H9 (cell line): ENCODE measurements at regions not wholly inside any gene's neighbourhood (a gene's known extent, or its start where the extent isn't known, plus 50 kb on each side); places are given as distances from the start of the nearest gene placed in this dataset.

Experiments used
- DNase-seq: peaks from one replicate; pipeline ENCODE4 v3.0.0-alpha.2; 2017
- H2AFZ ChIP-seq: one replicate; pipeline ENCODE4 v1.6.1; 2013; ENCODE audit warnings: mild to moderate bottlenecking, low read length, control low read depth, moderate library complexity
- H2AK5ac ChIP-seq: 2 replicates; pipeline ENCODE4 v1.6.1; 2013; ENCODE audit warnings: low read length, control low read depth, mixed read lengths; ENCODE audit not compliant: insufficient read length
- H2BK120ac ChIP-seq: one replicate; pipeline ENCODE4 v1.6.1; 2013; ENCODE audit warnings: low read depth, mild to moderate bottlenecking, low read length, control low read depth, inconsistent platforms; ENCODE audit not compliant: poor library complexity, severe bottlenecking
- H2BK12ac ChIP-seq: 2 replicates; pipeline ENCODE4 v1.6.1; 2013; ENCODE audit warnings: low read length, control low read depth, mixed read lengths, low read depth; ENCODE audit not compliant: insufficient read length
- H2BK15ac ChIP-seq: 2 replicates; pipeline ENCODE4 v1.6.1; 2013; ENCODE audit warnings: low read depth, low read length, control low read depth
- H2BK20ac ChIP-seq: one replicate; pipeline ENCODE4 v1.6.1; 2013; ENCODE audit warnings: low read depth, mild to moderate bottlenecking, low read length, control low read depth, inconsistent platforms; ENCODE audit not compliant: poor library complexity, severe bottlenecking
- H2BK5ac ChIP-seq: 2 replicates; pipeline ENCODE4 v1.6.1; 2013; ENCODE audit warnings: low read length, control low read depth, mixed read lengths; ENCODE audit not compliant: insufficient read length
- H3K14ac ChIP-seq: 2 replicates; pipeline ENCODE4 v1.6.1; 2013; ENCODE audit warnings: low read length, control low read depth; ENCODE audit not compliant: insufficient read depth
- H3K18ac ChIP-seq: 2 replicates; pipeline ENCODE4 v1.6.1; 2013; ENCODE audit warnings: low read depth, mild to moderate bottlenecking, mixed read lengths, low read length, control low read depth; ENCODE audit not compliant: insufficient read length
- H3K23ac ChIP-seq: 2 replicates; pipeline ENCODE4 v1.6.1; 2013; ENCODE audit warnings: low read length, control low read depth, mixed read lengths, low read depth; ENCODE audit not compliant: insufficient read length
- H3K23me2 ChIP-seq: 2 replicates; pipeline ENCODE4 v1.6.1; 2013; ENCODE audit warnings: low read depth, mild to moderate bottlenecking, mixed read lengths, low read length, control low read depth; ENCODE audit not compliant: insufficient read length, poor library complexity, severe bottlenecking
- H3K27ac ChIP-seq: 2 replicates; pipeline ENCODE4 v1.5.1; 2013; ENCODE audit warnings: low read length, control low read depth, mixed read lengths, low read depth; ENCODE audit not compliant: insufficient read length
- H3K27me3 ChIP-seq: 2 replicates; pipeline ENCODE4 v1.6.1; 2013; ENCODE audit warnings: low read length, control low read depth, inconsistent platforms; ENCODE audit not compliant: insufficient read depth
- H3K4ac ChIP-seq: 2 replicates; pipeline ENCODE4 v1.6.1; 2013; ENCODE audit warnings: low read depth, mild to moderate bottlenecking, control low read depth, inconsistent platforms, low read length, moderate library complexity
- H3K4me1 ChIP-seq: 2 replicates; pipeline ENCODE4 v1.6.1; 2013; ENCODE audit warnings: low read length, control low read depth, inconsistent platforms; ENCODE audit not compliant: insufficient read depth
- H3K4me2 ChIP-seq: 2 replicates; pipeline ENCODE4 v1.6.1; 2013; ENCODE audit warnings: low read length, control low read depth, mixed read lengths; ENCODE audit not compliant: insufficient read length, insufficient read depth
- H3K56ac ChIP-seq: 2 replicates; pipeline ENCODE4 v1.6.1; 2013; ENCODE audit warnings: low read depth, mild to moderate bottlenecking, mixed read lengths, low read length, control low read depth; ENCODE audit not compliant: insufficient read length
- H3K79me1 ChIP-seq: 2 replicates; pipeline ENCODE4 v1.6.1; 2013; ENCODE audit warnings: low read depth, mild to moderate bottlenecking, moderate library complexity, low read length, control low read depth, inconsistent platforms; ENCODE audit not compliant: insufficient read depth, poor library complexity, severe bottlenecking
- H3K79me2 ChIP-seq: 2 replicates; pipeline ENCODE4 v1.6.1; 2013; ENCODE audit warnings: low read length, control low read depth, inconsistent platforms; ENCODE audit not compliant: insufficient read depth
- H3K9ac ChIP-seq: 2 replicates; pipeline ENCODE4 v1.6.1; 2013; ENCODE audit warnings: low read length, control low read depth, mixed read lengths; ENCODE audit not compliant: insufficient read length; ENCODE audit errors: extremely low read depth
- H3K9me3 ChIP-seq: one replicate; pipeline ENCODE4 v1.6.1; 2013; ENCODE audit warnings: low read depth, low read length, inconsistent platforms; ENCODE audit not compliant: control insufficient read depth
- H3T11ph ChIP-seq: one replicate; pipeline ENCODE4 v1.6.1; 2013; ENCODE audit warnings: mild to moderate bottlenecking, low read length, control low read depth, inconsistent platforms
- H4K20me1 ChIP-seq: one replicate; pipeline ENCODE4 v1.6.1; 2013; ENCODE audit not compliant: control insufficient read depth, insufficient read length, insufficient read depth
- H4K5ac ChIP-seq: 2 replicates; pipeline ENCODE4 v1.6.1; 2013; ENCODE audit warnings: low read depth, mild to moderate bottlenecking, mixed read lengths, low read length, control low read depth; ENCODE audit not compliant: insufficient read length
- H4K8ac ChIP-seq: replicated peaks from 2 replicates; pipeline ENCODE4 v1.6.1; 2013; ENCODE audit warnings: low read length, control low read depth, mixed read lengths, low read depth; ENCODE audit not compliant: insufficient read length
- H4K91ac ChIP-seq: 2 replicates; pipeline ENCODE4 v1.6.1; 2013; ENCODE audit warnings: low read depth, mild to moderate bottlenecking, moderate library complexity, mixed read lengths, low read length, control low read depth; ENCODE audit not compliant: insufficient read length
- H3K27ac Mint-ChIP-seq, 3 experiments: 2 replicates in 2 of 3; 3 replicates in 1 of 3; pipeline ENCODE4 v1.8.0; 2020 to 2021; ENCODE audit warnings: mixed read lengths in 3 of 3, mild to moderate bottlenecking in 1 of 3, moderate library complexity in 1 of 3
- H3K27me3 Mint-ChIP-seq: 2 replicates; pipeline ENCODE4 v1.8.0; 2021; ENCODE audit warnings: low read depth, mild to moderate bottlenecking, moderate library complexity, mixed read lengths
- H3K36me3 Mint-ChIP-seq, 3 experiments: 2 replicates in 2 of 3; 3 replicates in 1 of 3; pipeline ENCODE4 v1.8.0; 2020 to 2021; ENCODE audit warnings: low read depth in 3 of 3, mixed read lengths in 3 of 3; ENCODE audit not compliant: insufficient read depth in 1 of 3
- H3K4me1 Mint-ChIP-seq, 2 experiments: 2 replicates each; pipeline ENCODE4 v1.8.0; 2020; ENCODE audit warnings: mixed read lengths in 2 of 2
- H3K4me3 Mint-ChIP-seq, 2 experiments: 2 replicates in 1 of 2; 3 replicates in 1 of 2; pipeline ENCODE4 v1.8.0; 2020 to 2021; ENCODE audit warnings: mild to moderate bottlenecking in 2 of 2, mixed read lengths in 2 of 2, moderate library complexity in 1 of 2
- H3K9me3 Mint-ChIP-seq, 2 experiments: 2 replicates in 1 of 2; 3 replicates in 1 of 2; pipeline ENCODE4 v1.8.0; 2020; ENCODE audit warnings: mild to moderate bottlenecking in 2 of 2, mixed read lengths in 2 of 2, moderate library complexity in 1 of 2
- WGBS: extraction: QIAGEN DNeasy Blood & Tissue Kit; methylation state at CpG from one replicate; pipeline ENCODE4 v1.1.7; 2013; ENCODE audit warnings: missing lambda C conversion rate, low lambda C conversion rate, mixed read lengths; ENCODE audit not compliant: insufficient read length; ENCODE audit errors: extremely low coverage; 5-methylcytosine and 5-hydroxymethylcytosine counted together
- TF ChIP-seq, protein P1 (sequence below): fragments of 200-600 bp; sonication (generic); conservative IDR thresholded peaks from 3 replicates; pipeline ENCODE4 v1.8.0; 2021; ENCODE audit warnings: antibody characterized with exemption, mild to moderate bottlenecking

DNA sequence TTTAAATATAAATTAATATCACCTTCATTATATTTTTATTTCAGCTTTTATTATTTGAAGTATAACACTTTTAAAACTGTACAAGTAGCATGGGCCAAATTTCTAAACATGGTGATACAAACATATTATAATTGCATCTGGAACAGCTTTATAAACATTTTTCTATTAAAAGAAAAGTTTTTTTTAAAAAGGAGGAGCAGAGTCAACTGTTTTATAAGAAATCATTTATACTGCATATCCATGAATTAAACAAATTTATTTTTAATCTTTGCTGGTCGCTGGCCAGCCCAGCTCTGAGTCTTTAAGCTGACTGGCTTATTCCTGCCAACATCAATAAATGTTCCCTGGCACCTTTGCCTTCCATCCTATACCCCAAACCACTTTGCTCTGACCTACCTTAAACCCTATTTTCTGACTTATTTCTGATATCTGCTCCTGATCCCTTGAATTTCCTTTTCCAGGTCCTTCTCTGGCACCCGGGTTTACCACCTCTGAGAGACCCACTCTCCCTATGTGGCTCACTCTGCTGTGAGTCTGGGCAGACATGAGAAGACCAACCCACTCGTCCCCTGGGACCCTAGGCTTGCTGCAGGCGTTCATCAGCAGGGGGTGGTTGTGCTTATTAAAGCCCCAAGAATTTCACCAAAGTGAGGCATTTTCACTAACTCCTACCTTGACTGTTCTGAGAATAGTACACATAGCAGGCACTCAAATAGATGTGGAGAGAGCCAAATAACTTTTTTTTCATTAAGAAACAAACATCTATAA lies 220.3 kb downstream of the KLF12 start:
- Histone ChIP-seq H4K8ac (no peak overlapping the region), H3K27me3 (no peaks in the 10 kb centered on the region), H3K56ac (no peak overlapping the region), H3K4me2 (no peak overlapping the region), H3T11ph (no peak overlapping the region), H3K9ac (no peak overlapping the region), H3K79me2 (no peaks in the 10 kb centered on the region), H3K18ac (no peak overlapping the region), H3K14ac (no peak overlapping the region), H3K23me2 (no peaks in the 10 kb centered on the region), H3K27ac (no peak overlapping the region), H3K79me1 (no peaks in the 10 kb centered on the region), H4K20me1 (no peaks in the 10 kb centered on the region), H2AK5ac (no peak overlapping the region), H2BK5ac (no peak overlapping the region), H2BK120ac (no peak overlapping the region), H4K5ac (no peak overlapping the region), H2BK12ac (no peak overlapping the region), H3K9me3 (no peaks in the 10 kb centered on the region), H3K4me1 (0 out of 2 replicates have a peak, but pooled peaks cover 5% of the 10 kb centered on the region), H2BK15ac (no peak overlapping the region), H2BK20ac (no peak overlapping the region), H4K91ac (no peak overlapping the region), H3K4ac (no peak overlapping the region), H2AFZ (no peak overlapping the region), H3K23ac (no peak overlapping the region)
- TF ChIP-seq, protein P1, sequence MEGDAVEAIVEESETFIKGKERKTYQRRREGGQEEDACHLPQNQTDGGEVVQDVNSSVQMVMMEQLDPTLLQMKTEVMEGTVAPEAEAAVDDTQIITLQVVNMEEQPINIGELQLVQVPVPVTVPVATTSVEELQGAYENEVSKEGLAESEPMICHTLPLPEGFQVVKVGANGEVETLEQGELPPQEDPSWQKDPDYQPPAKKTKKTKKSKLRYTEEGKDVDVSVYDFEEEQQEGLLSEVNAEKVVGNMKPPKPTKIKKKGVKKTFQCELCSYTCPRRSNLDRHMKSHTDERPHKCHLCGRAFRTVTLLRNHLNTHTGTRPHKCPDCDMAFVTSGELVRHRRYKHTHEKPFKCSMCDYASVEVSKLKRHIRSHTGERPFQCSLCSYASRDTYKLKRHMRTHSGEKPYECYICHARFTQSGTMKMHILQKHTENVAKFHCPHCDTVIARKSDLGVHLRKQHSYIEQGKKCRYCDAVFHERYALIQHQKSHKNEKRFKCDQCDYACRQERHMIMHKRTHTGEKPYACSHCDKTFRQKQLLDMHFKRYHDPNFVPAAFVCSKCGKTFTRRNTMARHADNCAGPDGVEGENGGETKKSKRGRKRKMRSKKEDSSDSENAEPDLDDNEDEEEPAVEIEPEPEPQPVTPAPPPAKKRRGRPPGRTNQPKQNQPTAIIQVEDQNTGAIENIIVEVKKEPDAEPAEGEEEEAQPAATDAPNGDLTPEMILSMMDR: no peak
- DNase-seq: no peak
- no CpG with 5 or more reads among the region's 4 CpGs for WGBS
- H3K4me3 Mint-ChIP-seq: no peak overlapping the region
- no peak overlapping the region for H3K27ac Mint-ChIP-seq
- no peaks in the 10 kb centered on the region for H3K9me3 Mint-ChIP-seq
- peaks cover 18 to 19% of the 10 kb centered on the region in 2 experiments for H3K4me1 Mint-ChIP-seq
- no peaks in the 10 kb centered on the region for H3K27me3 Mint-ChIP-seq
- H3K36me3 Mint-ChIP-seq: no peaks in the 10 kb centered on the region
